CD4-positive, alpha-beta T cell treated with Interleukin-17A for 4 hours (primary cell): ENCODE measurements at regions not wholly inside any gene's neighbourhood (a gene's known extent, or its start where the extent isn't known, plus 50 kb on each side); places are given as distances from the start of the nearest gene placed in this dataset.

Experiments
- DNase-seq: peaks from one replicate; pipeline ENCODE4 v3.0.0-alpha.2; 2020; ENCODE audit warnings: mixed read lengths

GRCh38 chr12:90899456-90900182 lies 55.4 kb downstream of the CCER1 start:
- DNase-seq = no peak

- DNase-seq = no peak
Measured at GRCh38 chr12:90897986-90898385, 57.0 kb downstream of the CCER1 start.

GRCh38 chr12:90897316-90897715 lies 57.7 kb downstream of the CCER1 start:
- no peak for DNase-seq

- DNase-seq = no peak
Measured at GRCh38 chr12:90896821-90897220, 58.2 kb downstream of the CCER1 start.

- DNase-seq = no peak
Measured at GRCh38 chr12:90896164-90896563, 58.8 kb downstream of the CCER1 start.

- DNase-seq = no peak
Measured at GRCh38 chr12:90888316-90888715, 66.7 kb downstream of the CCER1 start.

- no peak for DNase-seq
Measured at GRCh38 chr12:90883456-90883855, 71.5 kb downstream of the CCER1 start.

GRCh38 chr12:90871726-90872096 lies 83.3 kb downstream of the CCER1 start:
- no peak for DNase-seq

GRCh38 chr12:90870971-90871725 lies 83.8 kb downstream of the CCER1 start:
- no peak for DNase-seq

- DNase-seq = no peak
Measured at GRCh38 chr12:90868626-90869025, 86.3 kb downstream of the CCER1 start.

- no peak for DNase-seq
Measured at GRCh38 chr12:90859591-90859990, 95.4 kb downstream of the CCER1 start.

GRCh38 chr12:90858252-90858651 lies 96.7 kb downstream of the CCER1 start:
- DNase-seq = no peak

GRCh38 chr12:90855534-90855933 lies 99.4 kb downstream of the CCER1 start:
- no peak for DNase-seq

GRCh38 chr12:90854136-90854689 lies 100.8 kb downstream of the CCER1 start:
- peak; percentile 3 for DNase-seq

- no peak for DNase-seq
Measured at GRCh38 chr12:90851800-90852718, 102.9 kb downstream of the CCER1 start.

- DNase-seq = no peak
Measured at GRCh38 chr12:90842477-90842876, 112.5 kb downstream of the CCER1 start.

- no peak for DNase-seq
Measured at GRCh38 chr12:90841336-90841735, 113.6 kb downstream of the CCER1 start.

- no peak for DNase-seq
Measured at GRCh38 chr12:90839346-90839745, 115.6 kb downstream of the CCER1 start.

- no peak for DNase-seq
Measured at GRCh38 chr12:90836689-90837088, 118.3 kb downstream of the CCER1 start.

GRCh38 chr12:90833228-90833627 lies 121.7 kb downstream of the CCER1 start:
- DNase-seq = no peak

GRCh38 chr12:90832427-90832826 lies 122.5 kb downstream of the CCER1 start:
- DNase-seq = no peak

GRCh38 chr12:90831712-90832111 lies 123.3 kb downstream of the CCER1 start:
- DNase-seq = no peak

- DNase-seq = no peak
Measured at GRCh38 chr12:90829044-90829443, 125.9 kb downstream of the CCER1 start.
